ENCODE measurements at regions not wholly inside any gene's neighbourhood (a gene's known extent, or its start where the extent isn't known, plus 50 kb on each side); places are given as distances from the start of the nearest gene placed in this dataset.

DNA sequence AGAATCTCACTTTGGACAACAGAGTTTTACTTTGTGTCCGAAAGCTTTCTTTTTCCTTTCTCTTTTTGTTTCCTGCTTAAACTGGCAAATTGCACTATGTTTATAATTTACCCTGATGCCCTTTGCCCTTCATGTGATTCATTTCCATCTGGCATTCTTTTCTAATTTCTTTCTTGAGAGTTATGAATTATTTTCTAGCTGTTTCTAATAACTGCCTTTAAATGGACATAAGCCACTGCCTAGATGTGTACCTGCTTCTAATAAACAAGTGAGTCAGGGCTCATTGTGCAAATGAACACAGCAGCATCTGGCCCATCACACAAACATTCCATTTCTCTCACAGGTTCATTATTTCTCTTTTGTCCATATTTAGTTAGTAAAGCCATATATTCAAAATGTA is 242.3 kb upstream of the GPRIN3 start:
- DNase-seq = no peak

DNA sequence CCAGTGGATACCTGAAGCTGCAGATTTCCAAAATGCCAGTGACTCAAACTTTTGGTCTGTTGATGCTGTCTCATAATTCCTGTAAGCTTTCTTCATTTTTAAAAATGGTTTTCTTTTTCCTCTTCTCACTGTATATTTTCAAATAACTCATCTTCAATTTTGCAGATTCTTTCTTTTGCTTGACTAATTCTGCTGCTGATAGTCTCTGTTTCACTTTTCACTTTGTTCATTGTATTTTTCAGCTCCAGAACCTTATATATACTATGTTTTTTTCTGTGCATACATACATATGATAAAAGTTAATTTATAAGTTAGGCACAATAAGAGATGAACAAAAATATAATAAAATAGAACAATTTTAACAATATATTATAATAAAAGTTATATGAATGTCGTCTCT is 237.7 kb upstream of the GPRIN3 start:
- no peak for DNase-seq

DNA sequence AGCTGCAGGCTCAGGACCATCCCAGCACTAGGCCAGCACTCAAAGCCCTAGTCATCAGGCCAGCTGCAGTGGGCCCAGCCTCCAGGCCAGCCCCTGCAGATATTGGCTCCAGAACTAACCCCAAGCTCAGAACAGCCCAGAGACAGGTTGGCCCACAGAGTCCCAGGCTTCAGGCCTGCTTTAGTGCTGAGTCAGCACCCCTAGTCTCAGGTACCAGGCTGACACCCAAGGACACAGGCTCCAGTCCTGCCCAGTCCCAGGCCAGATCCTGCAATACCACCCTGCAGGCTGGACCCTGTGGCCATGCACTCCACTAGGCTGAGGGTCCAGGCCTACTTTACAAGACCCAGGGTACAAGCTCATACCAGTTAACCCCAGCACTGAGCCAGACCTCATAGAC is 234.4 kb upstream of the GPRIN3 start:
- DNase-seq = no peak

DNA sequence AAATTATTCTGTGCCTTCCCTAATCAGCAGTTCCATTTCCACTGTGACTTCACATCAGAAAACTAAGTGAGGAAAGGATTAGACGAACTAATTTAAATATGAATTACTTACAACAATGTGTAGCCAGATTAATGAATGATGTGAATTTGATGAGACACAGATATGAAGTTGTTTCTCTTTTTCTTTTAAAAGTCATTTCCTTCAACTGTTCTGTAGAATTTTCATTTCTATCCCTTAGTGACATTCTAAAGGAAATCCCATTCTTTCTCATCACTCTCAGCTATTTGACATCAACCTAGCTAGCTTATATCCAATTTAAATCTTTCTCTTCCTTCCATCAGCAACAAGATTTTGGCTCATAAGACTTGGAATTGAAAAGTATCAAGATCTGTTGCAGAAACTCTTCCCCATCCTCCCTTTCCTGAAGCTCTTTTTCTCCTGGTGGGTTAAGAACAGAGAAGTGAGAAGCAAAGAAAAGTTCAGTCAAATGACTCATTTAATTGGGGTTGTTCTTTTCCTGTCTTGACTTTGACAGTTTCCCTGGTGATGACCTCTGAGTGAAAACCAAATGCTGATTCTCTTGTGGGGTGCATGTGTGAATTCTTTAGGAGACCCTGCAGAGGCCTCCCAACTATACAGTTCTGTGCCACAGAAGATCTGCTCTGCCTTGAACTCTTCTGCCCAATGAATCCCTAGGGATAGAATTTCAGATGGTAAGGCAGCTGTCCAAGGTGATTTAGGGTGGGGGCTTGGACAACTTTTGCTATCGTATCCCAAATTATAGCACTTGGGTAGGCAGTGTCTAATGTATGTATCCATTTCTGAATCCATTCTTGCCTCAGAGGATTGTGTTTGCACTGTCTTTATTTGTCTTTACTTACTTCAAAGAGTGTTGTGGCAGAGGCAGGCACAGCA is 232.5 kb upstream of the GPRIN3 start:
- DNase-seq = no peak

DNA sequence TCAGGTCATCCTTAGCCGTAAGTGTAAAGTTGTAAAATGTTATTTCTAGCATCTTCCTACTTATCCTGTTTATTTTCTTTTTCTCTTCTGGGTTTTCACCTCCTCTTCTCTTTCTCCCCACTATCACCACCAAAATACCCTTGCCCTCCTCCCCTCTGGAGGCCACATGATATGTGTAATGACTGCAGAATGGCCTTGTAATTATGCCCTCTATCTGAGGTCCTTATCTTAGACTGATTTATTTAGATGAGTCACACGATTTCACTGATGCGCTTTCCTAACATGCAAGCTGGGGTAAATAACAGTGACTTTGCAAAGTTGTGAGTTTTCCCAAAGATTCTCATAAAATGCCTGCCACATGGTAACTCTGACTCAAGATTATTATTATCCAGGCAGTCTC is 231.8 kb upstream of the GPRIN3 start:
- DNase-seq = no peak

DNA sequence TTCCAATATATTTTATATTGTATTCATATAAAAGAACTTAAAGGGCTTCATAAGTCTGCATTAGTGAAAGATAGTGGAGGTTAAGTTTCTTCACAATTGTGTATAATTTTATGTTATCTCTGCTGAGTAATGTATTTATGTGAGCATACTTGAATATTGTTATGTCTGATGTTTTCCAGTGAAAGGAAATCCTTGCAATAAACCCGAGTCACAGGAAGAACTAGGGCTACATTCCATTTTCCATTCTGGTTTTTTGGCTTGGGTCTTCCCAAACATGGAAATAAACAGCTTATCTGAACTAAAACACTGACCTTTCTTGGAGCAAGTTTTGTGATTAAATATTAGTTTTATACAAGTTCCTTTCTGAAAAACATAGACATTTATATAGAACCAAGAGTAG is 231.3 kb upstream of the GPRIN3 start:
- no peak for DNase-seq

DNA sequence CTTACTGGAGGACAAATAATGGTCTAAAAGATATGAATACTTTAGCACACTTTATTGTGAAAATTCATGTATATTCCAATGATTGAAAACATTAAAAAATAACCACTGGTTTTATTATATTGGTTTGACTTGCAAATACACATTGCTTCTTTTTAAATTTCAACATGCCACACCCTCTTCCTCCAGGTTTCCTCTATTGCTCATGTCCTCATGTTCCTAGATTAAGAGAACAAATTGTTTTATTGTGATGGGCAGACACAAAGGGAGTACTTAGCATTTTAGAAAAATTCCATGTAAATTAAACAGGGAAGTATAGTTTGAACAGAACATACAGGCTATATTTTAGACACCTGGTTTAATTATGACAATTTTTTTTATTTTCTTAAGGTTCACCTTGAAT is 230.6 kb upstream of the GPRIN3 start:
- no peak for DNase-seq

DNA sequence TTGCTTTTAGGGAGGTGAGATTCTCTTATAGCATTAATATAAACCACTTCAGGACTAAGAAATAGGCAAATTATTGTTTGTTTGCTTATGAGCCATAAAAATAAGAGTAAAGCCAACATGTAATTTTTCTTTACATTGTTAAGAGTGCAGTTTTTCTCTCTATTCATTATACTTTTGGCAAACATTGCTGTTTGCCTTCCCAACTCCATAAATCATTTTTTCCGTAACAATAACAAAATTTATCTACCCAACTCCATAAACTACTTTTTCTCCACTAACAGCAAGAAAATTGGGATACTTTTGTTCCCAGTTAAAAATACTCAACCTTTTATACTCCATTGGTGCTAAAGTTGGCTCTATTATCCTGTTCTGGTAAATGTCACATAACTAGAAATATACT is 229.7 kb upstream of the GPRIN3 start:
- no peak for DNase-seq

DNA sequence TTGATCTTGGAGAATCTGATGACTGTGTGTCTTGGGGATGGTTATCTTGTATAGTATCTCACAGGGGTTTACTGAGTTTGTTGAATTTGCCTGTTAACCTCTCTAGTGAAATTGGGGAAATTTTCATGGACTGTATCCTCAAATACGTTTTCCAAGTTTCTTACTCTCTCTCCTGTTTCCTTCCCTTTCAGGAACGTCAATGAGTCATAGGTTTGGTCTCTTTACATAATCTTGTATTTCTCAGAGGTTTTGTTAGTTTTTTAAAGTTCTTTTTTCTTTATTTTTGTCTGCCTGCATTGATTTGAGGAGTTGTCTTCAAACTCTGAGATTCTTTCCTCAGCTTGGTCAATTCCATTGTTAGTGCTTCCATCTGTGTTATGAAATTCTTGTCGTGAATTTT is 227.7 kb upstream of the GPRIN3 start:
- DNase-seq = no peak

DNA sequence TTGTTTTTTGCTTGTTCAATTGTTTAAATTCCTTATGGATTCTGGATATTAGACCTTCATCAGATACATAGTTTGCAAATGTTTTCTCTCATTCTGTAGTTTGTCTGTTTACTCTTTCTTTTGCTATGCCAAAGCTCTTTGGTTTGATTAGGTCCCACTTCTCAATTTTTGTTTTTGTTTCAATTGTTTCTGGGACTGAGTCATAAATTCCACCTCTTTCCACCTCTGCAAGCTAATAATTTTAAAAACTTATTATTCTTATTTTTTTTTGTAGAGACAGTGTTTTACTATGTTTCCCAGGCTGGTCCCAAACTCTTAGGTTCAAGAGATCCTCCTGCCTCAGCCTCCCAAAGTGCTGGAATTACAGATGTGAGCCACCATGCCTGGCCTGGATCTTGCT is 226.8 kb upstream of the GPRIN3 start:
- no peak for DNase-seq

DNA sequence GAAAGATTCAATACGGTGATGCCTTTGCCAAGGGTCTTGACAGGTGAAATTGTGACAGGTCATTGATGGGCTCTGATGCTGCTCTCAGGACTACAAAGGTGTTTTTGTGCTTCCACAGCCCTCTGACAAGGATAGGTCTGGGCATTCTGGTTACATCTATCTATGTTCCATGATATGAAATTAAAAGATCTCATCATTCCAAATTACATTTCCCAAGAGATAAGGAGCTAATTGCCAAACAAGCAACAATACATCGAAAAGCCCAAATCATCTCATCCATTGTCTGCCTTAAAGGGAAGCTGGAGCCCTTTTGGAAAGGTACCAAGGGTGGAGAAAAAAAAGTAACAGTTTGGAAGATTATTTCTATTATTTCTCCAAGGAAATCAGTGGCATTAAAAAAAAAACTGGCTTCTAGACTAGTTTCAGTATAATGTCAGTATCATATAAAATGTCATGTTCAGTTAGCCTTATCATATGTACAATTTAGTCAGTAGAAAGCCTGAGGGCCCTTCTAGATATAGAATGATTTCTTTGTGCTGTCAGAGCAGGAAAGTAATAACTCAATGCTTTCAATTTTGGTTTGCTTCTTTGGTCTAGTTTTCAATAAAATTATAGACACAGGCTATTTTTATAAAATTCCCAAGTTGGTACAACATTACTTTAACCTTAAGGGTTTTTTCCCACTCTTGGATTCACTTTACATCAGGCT is 224.5 kb upstream of the GPRIN3 start:
- no peak for DNase-seq

DNA sequence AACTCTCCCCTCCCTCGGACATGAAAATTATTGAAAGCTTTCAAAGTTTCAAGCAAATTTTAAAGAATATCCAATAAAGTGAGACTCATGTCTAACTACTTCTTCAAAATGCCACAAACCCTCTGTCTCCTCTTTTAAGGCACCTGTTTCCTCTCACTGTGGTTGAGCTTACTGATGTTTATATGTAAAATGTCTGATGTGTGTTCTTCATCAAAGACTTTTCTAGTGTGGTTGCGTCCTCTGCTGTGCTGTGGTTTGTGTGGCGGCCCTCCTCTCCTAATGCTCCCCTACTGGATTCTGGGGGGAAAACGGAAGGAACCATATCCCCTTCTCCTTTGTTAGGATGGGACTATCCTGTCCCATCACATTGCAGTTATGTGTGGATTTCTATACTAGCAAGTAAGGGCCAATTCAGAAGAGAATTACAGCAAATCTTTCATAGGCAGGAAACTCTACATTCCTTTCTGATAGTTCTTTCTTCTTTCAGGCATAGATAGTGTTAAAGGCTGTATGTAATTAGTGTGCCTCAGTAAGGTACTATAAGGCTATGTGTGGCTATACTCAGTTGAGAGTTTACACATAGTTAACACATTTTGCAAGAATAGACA is 221.0 kb upstream of the GPRIN3 start:
- DNase-seq = no peak

DNA sequence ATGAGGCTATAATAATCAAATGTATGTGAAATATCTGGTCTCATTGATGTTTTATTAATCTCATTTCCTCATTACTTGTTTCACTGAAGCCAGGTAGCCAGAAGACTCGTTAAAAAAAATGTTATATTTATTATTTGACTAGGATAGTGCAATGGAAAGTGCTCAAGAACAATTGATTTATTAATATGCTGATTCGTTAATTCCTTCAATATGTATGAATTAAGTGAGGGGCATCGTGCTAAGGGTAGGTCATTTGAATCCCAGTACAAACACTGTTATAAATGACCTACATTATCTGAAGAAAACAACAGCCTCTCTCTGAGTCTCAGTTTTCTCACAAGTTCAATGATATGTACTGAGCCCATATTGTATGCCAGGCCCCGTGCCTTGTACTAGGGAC is 214.2 kb upstream of the GPRIN3 start:
- no peak for DNase-seq

DNA sequence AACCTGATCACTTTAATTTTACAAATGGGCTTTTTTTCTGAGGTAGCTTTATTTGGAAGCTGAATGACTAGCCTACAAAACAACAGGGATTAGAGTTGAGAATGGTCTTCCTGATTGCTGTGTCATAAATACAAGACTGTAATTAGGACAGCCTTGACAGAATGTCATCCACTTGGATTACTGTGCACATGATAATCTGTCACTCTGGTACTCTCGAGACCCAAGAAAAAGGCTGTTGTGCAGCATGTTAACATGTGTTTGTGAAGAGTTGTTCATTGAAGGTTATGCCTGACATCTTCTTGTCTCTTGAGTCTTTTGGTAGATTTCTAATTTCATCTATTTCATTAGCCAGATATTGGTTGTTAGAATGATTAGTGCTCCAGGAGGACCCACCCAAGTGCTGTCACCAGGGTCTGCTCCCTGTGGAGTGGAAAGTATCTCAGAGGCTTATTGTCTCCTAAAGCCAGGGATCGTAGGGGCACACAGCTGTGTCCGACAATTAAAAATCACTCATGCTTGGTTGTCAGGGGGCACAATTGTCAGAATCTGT is 212.2 kb upstream of the GPRIN3 start:
- no peak for DNase-seq

DNA sequence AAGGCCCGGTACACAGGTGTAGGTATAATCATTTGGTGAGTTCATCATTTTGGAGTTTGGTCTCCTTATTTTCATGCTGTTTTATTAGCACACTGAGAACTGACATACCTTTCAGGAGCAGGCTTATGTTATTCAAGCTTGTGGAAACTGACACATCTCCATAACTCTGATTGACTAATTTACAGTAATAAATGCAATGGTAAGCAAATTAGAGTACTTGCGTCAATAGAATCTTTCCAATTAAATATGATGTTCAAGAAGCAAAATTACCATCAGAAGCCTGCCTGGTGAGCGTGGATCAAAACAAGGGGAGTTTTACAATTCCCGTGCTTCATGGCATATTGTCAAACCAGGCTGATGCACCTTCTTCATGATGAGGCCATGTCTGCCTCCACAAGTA is 210.7 kb upstream of the GPRIN3 start:
- DNase-seq = no peak

DNA sequence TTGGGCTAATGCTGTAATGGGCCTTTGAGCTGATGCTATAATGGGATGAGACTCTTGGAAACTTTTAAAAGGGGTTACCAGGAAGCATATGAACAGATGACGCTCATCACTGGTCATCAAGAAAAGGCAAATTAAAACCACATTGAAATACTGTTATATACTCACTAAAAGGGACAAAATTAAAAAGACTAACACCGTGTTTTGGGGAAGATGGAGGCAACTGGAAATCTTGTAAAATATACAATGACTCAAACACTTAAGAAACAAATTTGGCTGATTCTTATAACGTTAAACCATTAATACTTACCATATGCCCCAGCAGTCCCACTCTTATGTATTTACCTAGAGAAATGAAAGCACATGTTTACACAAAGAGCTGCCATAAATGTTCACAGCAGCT is 207.2 kb upstream of the GPRIN3 start:
- DNase-seq = no peak

DNA sequence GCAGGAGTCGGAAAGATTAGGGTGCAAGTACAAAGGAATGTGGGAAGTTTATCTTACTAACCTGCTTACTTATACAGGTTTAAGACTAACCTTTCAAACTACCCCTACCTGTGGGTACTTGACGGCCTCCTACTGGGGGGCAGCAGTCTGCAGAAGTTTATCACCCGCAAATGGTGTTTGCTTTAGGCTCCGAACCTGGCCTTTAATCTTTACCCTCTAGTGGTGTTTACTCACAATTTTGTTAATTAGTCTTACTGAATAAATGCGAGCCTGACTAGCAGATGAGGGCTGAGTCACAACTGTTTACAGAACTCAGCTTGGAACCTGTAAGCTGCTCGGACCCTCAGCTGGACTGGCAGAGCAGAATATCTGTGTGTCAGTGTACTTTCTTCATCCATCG is 204.2 kb upstream of the GPRIN3 start:
- no peak for DNase-seq

DNA sequence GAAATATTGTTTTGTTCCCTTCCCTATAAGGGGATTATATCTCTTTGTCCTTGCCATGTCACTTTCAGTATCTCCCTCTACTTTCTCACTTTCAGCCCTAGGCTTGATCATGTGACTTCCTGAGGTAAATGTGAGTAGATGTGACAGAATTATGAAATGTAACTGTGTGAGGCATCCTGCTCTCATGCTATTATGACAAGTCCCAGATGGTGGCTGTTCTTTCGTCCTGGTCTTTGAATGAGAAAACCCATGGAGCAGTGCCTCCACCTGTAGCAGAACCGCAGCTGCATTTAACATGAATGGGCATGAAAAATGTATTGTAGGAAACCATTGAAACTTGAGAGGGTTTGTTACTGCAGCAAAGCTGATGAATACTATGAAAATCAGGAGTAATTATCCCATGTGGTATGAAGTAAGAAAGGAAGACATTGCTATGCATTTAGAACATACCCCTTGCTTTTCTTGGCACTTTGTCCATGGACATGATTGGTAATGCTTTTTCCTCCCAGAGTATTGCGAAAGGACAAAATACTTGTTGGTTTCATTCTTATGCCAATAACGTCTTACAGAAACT is 202.2 kb upstream of the GPRIN3 start:
- DNase-seq = no peak

DNA sequence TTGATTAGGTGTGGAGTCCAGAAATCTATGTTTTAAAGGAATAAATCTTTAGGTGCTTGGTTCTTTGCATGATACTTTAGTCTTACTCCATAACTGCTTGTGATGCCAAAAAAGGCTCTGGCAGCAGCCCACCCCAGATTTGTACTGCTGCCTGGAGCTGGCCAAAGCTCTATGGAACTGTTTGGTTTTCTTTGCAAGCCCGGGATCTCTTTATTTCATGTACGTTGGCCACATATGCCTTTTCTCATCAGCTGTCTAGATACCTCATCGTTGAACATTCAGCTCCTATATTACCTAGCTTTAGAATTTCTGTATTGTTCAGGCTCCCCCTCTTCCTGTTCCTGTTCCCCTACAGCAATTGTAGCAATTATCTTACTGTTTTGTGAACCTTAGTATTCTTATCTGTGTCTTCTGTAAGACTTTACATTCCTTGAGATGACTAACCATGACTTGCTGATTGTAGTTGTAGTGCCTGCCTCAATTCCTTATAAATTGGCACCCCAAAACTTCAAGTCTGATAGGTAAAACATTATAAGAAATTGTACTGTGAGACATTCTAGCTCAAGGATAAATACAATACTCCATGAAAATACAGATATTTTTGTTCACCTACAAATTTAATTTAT is 199.4 kb upstream of the GPRIN3 start:
- no peak for DNase-seq

DNA sequence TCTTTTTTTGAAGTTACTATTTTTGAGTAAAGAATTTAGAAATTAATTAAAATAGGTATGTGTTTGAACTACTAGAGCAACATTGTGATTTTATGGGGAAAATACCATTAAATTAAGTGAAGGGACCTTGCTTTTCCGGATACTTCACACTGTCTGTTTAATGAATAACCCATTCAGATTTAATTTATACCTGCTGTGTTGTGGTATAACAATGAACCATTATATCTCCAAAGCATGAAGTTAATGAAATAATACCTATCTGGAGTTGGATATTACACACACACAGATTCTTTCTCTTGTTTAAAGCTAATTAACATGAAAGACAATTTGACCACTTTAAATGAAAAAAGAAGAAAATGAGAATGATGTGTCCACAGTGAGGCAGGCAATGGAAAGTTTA is 195.0 kb upstream of the GPRIN3 start:
- DNase-seq = no peak

DNA sequence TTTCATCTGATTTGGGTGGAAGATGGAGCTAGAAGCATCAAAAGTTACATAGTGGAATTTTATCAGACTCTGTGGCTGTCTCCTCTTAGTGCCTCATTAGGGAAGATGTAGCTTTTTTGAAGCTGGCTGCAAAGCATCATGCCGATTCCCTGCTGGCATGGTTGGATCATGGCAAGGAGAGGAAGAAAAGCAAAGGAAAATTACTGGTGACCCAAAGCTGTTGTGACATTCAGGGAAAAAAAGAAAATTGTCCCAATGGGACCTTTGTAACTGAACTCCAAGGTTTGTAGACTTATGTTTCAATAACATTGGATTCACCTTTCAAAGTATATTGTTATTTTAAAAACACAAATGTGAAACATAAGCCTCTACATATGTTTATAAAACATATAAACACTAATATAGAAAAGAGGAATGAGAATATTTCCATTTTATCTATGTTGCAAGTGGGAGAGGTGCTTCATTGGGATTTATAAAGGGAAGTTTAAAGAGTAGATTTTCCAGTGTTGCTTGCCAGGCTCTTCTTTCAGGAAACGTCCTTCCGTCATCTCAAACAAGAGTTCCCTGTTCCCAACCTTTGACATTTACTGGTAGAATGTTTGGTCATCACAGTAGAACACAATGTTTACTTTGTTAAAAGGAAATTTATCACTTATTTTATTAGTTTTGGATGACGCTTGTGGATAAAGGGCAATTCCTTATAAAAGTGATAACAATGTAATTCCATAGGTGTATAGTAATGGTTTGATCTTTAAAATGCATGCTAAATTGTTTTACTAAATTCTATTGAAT is 190.1 kb upstream of the GPRIN3 start:
- DNase-seq = no peak
